GM12874 (cell line): ENCODE measurements at regions not wholly inside any gene's neighbourhood (a gene's known extent, or its start where the extent isn't known, plus 50 kb on each side); places are given as distances from the start of the nearest gene placed in this dataset.

Experiments
- TF ChIP-seq, protein P1 (sequence below): IDR thresholded peaks from 2 replicates; pipeline ENCODE4 v1.5.1; 2011; ENCODE audit warnings: low read depth, mild to moderate bottlenecking, control low read depth, low read length, moderate library complexity; ENCODE audit not compliant: insufficient read depth

DNA sequence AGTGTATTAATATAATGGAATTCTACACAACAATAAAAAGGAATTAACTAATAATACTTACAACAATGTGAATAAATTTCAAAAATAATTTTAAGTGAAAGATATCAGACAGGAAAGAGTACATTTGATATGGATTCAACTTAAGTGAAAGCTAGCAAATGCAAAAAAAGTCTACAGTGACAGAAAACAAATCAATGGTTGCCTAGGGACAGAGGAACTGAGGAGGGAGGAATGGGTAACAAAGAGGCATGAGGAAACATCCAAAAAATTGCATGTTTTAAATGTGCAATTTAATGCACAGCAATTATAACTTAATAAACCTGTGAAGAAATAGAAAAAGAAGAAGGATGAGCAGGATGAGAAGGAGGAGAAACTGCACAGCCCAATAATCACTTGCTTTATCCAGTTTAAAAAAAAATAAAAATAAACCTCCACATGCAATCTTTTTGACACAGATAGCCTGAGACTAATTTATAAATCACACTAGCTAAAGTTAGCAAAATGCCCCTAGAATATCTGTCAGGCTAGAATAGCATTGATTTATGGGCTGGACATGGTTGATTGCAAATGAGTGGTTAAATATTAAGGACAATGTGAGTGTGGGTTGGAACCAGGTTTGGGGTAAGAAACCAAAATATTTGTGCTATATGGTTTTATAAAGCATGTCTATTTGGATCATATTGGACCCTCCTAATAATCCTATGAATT, 1089.1 kb downstream of the TRHDE start:
- TF ChIP-seq, protein P1, sequence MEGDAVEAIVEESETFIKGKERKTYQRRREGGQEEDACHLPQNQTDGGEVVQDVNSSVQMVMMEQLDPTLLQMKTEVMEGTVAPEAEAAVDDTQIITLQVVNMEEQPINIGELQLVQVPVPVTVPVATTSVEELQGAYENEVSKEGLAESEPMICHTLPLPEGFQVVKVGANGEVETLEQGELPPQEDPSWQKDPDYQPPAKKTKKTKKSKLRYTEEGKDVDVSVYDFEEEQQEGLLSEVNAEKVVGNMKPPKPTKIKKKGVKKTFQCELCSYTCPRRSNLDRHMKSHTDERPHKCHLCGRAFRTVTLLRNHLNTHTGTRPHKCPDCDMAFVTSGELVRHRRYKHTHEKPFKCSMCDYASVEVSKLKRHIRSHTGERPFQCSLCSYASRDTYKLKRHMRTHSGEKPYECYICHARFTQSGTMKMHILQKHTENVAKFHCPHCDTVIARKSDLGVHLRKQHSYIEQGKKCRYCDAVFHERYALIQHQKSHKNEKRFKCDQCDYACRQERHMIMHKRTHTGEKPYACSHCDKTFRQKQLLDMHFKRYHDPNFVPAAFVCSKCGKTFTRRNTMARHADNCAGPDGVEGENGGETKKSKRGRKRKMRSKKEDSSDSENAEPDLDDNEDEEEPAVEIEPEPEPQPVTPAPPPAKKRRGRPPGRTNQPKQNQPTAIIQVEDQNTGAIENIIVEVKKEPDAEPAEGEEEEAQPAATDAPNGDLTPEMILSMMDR = no peak

DNA sequence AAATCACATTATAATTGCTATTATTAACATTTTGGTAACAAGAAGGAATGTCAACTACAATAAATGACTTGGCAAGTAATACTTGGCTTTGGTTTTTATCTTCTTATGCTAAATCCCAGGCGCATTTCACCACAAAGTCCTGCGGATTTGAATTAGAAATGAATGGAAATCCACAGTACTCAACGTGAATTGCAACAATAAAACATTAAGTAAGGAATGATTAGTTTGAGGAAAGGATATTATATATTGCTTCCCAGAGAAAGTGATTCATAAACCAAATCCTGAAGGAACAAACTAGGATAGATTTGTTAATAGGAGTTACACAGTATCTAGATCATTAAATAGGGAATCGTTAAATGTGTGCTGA, 1089.7 kb downstream of the TRHDE start:
- TF ChIP-seq, protein P1 = no peak

DNA sequence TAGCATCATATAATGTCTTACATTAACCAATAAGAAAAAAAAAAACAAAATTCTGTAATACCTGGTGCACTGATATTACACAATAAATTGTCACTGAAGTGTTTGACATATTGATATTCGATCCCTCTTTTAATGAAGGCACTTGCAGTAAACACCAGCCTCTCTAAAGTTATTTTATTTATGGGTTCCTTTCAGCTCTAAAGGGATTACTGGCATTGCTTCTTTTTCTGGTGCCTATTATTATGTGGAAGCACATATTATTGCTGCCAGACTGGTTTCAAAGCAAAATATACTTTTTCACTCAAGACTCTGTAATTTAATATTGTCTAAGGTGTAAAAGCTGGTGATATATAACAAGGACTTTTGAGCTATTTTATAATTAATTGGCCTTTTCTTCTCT, 1090.5 kb downstream of the TRHDE start:
- TF ChIP-seq, protein P1 = no peak

DNA sequence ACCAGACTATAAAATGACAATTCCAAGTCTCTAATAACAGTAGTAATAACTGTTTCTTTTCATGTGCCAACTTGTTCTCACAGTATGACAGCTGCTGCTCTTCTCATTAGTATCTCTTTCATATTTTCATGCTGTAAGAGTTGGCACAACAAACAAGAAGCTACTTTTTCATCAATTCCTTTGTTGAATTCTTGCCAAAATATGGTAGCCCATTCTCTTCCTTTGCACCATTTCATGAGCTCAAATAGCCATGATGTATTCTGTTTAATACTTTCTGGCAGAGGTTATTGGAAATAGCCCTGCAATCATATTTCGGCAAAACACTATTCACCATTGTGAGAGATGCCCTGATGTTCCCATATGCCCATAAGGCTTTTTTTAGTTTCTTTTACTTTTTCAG, 1100.7 kb downstream of the TRHDE start:
- TF ChIP-seq, protein P1 = no peak

DNA sequence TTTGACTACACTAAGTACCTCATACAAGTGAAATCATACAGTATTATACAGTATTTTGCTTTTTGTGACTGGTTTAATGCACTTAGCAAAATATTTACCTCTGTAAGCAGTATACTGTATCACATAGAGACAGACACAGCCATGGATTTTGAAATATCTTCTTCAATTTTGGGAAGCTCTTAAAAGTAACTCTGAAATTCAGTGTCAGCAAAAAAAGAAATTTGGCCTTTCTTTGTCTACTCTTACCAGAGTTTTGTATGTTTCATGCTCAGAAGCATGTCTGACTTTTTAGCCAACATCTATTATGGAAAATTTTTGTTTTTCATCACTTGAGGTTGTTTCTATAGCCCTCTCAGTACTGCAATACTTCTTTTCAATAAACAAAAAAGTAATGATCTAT, 1102.2 kb downstream of the TRHDE start:
- TF ChIP-seq, protein P1 = no peak

DNA sequence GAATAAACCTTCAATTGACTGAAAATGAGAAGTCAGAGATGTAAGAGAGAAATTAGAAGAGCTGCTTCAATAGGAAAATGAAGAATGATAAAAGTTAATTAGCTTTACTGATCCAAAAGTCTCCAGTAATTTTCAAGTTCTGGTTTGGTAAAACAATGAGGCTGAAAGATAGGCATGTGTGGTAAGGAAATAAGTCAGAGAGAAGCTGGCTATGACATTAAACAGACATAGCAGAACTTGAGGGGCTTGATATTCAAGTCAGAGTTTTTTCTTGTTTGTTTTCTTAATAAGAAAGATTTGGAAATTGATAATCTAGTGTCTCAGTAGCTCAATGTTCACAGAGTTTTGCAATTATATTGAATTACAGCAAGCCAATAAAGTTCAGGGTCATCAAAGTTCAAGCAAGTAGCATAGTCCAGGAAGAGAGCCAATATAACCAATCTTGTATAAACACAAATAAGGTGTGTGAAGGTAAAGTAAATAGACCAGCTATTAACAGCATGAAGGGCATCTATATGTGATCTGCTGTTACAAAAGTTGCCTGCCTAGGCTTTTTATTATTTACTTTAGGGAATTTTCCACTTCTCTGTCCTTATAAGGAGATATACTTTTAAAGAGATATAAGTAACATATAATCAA, 1111.5 kb downstream of the TRHDE start:
- TF ChIP-seq, protein P1 = no peak

DNA sequence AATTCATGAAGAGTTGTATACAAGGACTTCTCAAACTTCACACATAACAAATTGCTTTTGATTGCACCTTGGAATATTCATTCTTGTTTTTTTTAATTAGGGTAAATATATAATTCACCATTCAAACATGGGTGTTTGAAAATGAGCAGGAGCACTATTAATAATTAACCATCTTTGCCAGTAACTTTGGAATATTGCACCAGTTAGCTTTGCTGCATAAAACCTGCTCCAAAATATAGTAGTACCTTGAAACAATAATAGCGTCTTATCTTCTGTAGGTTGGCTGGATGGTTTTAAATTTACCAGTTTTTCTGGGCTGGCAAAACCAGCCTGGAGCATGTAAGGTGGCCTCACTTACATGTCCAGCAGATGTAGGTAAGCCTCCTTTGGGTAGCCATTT, 1112.4 kb downstream of the TRHDE start:
- TF ChIP-seq, protein P1 = no peak
